Mesothelial cell of epicardium (in vitro differentiated cells): ENCODE measurements at regions not wholly inside any gene's neighbourhood (a gene's known extent, or its start where the extent isn't known, plus 50 kb on each side); places are given as distances from the start of the nearest gene placed in this dataset.
A peak's percentile ranks its signal among the peaks of the same experiment; 100 is the strongest.

Source experiments
- DNase-seq, 2 experiments: peaks; one replicate each; pipeline ENCODE4 v3.0.0; 2021; ENCODE audit warnings: low spot score in 2 of 2; ENCODE audit not compliant: unreplicated experiment in 2 of 2
- H3K27ac Mint-ChIP-seq: 2 replicates; pipeline ENCODE4 v1.8.0; 2021; ENCODE audit warnings: mixed read lengths
- H3K27me3 Mint-ChIP-seq: 2 replicates; pipeline ENCODE4 v1.8.0; 2021; ENCODE audit warnings: low read depth, mixed read lengths
- H3K36me3 Mint-ChIP-seq: 2 replicates; pipeline ENCODE4 v1.8.0; 2021; ENCODE audit warnings: mixed read lengths
- H3K4me1 Mint-ChIP-seq: 2 replicates; pipeline ENCODE4 v1.8.0; 2021; ENCODE audit warnings: mixed read lengths
- H3K4me3 Mint-ChIP-seq: 2 replicates; pipeline ENCODE4 v1.8.0; 2021; ENCODE audit warnings: mild to moderate bottlenecking, moderate library complexity, mixed read lengths
- H3K9me3 Mint-ChIP-seq: 2 replicates; pipeline ENCODE4 v1.8.0; 2021; ENCODE audit warnings: mixed read lengths
- CTCF ChIP-seq: fragments of 200-600 bp; sonication (generic); IDR thresholded peaks from one replicate; pipeline ENCODE4 v1.5.0; 2021; ENCODE audit warnings: antibody characterized with exemption; ENCODE audit not compliant: unreplicated experiment

DNA sequence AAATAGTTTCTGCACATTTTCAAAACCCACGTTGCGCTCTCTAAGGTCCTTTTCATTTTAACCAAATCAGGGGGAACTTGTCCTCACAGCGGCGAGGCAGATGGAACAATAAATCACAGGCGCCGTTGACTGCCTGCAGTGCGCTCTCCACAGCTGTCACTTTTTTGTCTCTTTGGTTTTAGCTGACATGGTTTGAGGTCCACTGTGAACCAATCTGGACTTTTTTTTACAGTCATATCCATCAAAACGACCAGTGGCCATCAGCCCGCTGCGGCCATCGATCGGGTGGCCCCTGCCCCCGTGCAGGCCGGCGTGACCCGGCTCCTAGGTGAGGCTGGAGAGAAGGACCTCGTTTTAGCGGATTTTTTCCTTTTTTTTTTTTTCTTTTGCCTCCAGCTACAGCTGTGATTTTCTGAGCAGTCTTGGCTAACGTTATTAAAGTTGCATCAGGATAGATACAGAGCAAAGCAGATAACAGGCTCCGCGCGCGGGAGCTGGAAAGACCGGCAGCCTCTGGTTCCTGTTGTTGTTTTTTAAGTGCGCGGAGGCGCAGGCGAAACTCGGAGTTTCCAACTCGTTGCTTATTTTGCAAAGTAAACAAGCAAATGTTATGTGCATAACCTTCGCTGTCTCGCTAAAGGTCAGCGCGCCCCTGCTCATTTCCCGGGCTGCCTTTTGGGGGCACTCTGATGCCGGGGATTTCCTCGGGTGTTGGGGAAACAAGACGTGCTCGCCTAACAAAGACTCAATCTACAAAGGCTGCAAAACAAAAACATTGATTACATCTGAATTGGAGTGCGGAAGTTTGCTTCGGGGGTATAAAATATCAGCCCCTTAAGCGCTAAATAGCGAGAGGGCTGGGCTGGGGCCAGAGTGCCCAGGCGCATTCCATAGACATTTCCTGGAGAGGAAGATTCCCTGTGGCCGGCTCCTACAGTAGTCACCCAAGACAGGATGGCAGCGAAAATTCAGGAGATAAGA lies 414.8 kb upstream of the MKI67 start:
- peak in 1 of 2 experiments; percentile 54 for DNase-seq
- peak overlapping the region; percentile 72 for H3K4me3 Mint-ChIP-seq
- peak overlapping the region; percentile 85 for H3K27ac Mint-ChIP-seq
- no peak for TF ChIP-seq CTCF
- peaks cover 58% of the 10 kb centered on the region for H3K27me3 Mint-ChIP-seq
- no peaks in the 10 kb centered on the region for H3K9me3 Mint-ChIP-seq
- H3K4me1 Mint-ChIP-seq: peaks cover 56% of the 10 kb centered on the region
- no peaks in the 10 kb centered on the region for H3K36me3 Mint-ChIP-seq

DNA sequence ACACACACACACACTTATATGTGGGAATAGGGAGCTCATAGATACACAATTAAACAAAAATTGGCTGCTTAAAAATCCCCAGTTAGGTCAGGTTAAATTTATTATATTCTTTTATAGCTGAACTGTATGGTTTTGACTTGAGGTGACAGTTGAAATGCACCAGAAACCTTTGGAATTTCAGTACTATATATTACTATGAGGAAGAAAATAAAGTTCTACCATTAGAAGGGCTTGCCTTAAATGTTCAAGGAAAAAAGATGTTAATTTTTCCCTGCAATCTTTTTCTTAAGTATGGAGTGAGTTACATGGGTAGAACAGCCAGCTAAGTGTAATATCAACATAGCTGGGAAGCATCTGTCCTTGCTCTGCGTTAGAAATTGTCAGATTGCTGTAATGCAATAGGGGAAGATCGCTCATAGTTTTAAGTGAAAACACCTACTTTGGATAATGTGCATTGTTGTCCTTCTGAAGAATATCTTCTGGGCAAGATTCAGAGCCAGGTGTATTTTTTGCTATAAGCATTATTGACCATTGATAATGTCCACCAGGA lies 415.8 kb upstream of the MKI67 start:
- Mint-ChIP-seq H3K4me1 (peaks cover 54% of the 10 kb centered on the region), H3K4me3 (no peak overlapping the region), H3K27me3 (peaks cover 56% of the 10 kb centered on the region), H3K27ac (no peak overlapping the region), H3K9me3 (no peaks in the 10 kb centered on the region), H3K36me3 (no peaks in the 10 kb centered on the region)
- no peak for TF ChIP-seq CTCF
- DNase-seq: no peak

DNA sequence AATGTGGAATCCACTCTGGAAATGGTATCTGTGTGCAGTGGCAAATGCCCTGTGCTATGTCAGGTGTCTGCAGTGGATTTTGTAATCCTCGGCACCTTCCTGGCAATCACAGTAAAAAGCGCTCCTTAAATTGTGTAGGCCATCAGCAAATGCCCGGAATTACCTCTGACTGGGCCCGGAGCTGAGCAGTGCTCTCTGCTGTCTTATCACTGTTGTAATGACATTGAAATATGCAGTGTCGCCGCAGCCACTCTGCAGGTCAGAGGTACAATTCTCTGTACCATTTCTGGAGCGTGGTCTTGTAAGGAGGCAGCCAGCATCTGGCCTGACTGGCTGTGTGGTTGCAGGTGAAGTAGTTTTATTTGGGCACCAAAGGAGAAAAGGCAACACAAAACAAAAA lies 416.4 kb upstream of the MKI67 start:
- no peak for DNase-seq
- no peaks in the 10 kb centered on the region for H3K36me3 Mint-ChIP-seq
- no peak overlapping the region for H3K4me3 Mint-ChIP-seq
- H3K9me3 Mint-ChIP-seq: no peaks in the 10 kb centered on the region
- peaks cover 56% of the 10 kb centered on the region for H3K27me3 Mint-ChIP-seq
- TF ChIP-seq CTCF: no peak
- H3K4me1 Mint-ChIP-seq: peaks cover 52% of the 10 kb centered on the region
- H3K27ac Mint-ChIP-seq: peak overlapping the region; percentile 56

GRCh38 chr10:128543151-128543550 lies 416.9 kb upstream of the MKI67 start:
- H3K27me3 Mint-ChIP-seq: peaks cover 51% of the 10 kb centered on the region

DNA sequence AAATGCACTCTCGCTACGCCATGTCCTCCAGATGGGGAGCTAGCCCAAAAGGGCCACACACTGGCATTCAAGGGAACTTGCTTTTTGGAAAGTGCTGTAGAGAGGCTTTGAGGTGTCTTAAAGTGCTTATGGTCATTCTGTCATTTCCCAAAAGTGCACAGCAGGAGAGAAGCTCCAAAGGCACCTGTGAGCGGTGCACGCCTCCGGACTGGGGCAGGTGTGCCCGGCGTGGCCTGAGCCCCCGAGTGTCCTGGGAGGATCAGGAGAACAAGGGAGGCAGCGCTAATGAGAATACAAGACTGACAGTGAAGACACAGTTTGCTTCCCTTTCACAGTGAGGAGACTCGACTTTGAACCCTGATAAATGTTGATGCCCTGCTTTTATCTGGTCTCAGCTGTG lies 419.0 kb upstream of the MKI67 start:
- H3K27ac Mint-ChIP-seq: no peak overlapping the region
- H3K9me3 Mint-ChIP-seq: peaks cover 5% of the 10 kb centered on the region
- peaks cover 35% of the 10 kb centered on the region for H3K27me3 Mint-ChIP-seq
- no peak for DNase-seq
- no peak overlapping the region for H3K4me3 Mint-ChIP-seq
- TF ChIP-seq CTCF: no peak
- H3K4me1 Mint-ChIP-seq: peaks cover 36% of the 10 kb centered on the region
- H3K36me3 Mint-ChIP-seq: no peaks in the 10 kb centered on the region

More at GRCh38 chr10:128543151-128543550, 416.9 kb upstream of the MKI67 start:
- Mint-ChIP-seq H3K36me3 (no peaks in the 10 kb centered on the region), H3K9me3 (no peaks in the 10 kb centered on the region), H3K4me1 (peaks cover 49% of the 10 kb centered on the region), H3K4me3 (no peak overlapping the region), H3K27ac (peak overlapping the region; percentile 56)
- DNase-seq: no peak
- TF ChIP-seq CTCF: no peak
